GM21576 (cell line): ENCODE measurements at regions not wholly inside any gene's neighbourhood (a gene's known extent, or its start where the extent isn't known, plus 50 kb on each side); places are given as distances from the start of the nearest gene placed in this dataset.

Source experiments
- ATAC-seq: cut with Tn5 transposase; IDR thresholded peaks from one replicate; pipeline ENCODE4 v1.9.1; 2021; ENCODE audit warnings: mild to moderate bottlenecking, moderate library complexity; ENCODE audit not compliant: unreplicated experiment

DNA sequence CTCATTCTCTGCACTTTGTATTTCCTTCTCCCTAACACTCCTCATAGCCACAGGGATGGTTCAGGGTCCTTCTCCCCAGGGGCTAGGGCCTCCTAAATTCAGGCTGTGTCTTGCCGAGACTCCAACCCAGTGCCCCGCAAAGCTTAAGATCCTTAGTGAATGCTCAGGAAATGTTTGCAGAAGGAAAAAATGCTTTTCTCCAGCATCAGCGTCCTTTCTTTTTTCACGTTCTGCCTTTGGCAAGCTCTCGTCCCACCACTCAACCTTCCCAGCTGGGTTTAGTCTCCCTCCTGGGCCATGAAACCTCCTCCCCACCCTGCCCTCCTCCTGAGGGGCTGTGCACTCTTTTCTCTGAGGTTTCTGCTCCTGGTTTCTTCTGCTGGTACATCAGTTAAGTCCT is 503.8 kb upstream of the B3GAT1 start:
- ATAC-seq = no peak

DNA sequence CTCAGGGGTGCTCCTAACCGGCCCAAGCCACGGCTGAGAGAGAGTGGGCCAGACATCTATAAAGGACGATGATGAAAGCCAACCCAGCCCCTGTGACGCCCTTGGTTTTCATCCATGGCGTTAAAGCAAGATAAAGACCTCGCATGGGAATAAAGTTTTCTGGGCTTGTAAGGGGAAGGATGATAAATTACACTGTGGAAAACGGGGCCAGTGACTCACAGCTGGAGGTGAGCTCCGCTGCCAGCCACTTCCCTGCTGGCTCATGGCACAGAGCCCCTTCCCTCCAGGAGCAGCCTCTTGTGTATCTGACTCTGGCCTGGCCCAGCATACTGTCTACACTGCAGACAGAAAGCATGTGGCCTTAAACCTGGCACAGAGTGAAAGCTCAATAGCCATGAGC is 503.2 kb upstream of the B3GAT1 start:
- ATAC-seq = no peak

DNA sequence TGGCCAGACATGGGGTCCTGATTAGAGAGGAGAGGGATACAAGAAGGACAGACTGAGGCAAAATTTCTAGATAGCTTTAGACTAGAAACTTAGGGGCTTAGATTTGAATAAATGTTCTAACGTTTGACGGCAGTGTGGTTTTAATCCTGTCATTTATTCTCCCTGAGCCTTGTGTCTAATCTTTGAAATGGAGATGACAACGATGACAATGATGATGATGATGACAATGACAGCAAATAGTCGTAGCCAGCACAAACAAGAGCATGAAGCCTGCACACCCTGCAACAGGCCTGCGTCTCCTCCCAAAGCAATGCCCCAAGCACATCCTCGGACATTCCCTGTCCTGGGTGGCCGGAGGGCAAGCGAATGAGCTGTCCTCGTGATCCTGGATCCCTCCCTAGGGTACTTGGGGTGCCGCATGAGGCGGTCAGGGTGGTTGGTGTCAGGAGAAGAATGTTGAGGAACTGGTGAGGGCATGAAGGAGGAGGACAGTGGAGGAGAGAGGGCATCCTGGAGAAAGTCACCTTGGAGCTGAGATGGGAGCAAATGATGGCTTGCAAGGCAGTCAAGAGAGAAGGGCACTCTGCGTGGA is 502.1 kb upstream of the B3GAT1 start:
- ATAC-seq = no peak

DNA sequence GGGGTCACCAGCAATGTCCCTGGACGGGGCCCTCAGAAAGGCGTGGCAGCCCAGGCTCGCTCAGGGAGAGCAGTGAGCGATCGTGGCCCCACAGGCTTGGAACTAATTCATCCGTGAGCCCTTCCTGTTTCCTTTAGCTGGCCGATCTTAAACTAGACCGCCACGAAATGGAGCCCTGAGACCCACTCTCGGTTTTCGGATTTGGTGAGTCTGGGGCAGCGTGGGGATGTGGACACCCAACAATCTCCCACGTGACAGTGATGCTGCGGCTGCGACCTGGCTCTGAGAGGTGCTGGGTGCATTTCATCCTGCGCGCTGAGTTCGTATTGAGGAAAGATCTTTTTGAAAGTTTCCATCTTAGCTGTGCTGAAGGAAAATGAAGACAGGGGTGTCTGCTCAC is 501.3 kb upstream of the B3GAT1 start:
- ATAC-seq = no peak

DNA sequence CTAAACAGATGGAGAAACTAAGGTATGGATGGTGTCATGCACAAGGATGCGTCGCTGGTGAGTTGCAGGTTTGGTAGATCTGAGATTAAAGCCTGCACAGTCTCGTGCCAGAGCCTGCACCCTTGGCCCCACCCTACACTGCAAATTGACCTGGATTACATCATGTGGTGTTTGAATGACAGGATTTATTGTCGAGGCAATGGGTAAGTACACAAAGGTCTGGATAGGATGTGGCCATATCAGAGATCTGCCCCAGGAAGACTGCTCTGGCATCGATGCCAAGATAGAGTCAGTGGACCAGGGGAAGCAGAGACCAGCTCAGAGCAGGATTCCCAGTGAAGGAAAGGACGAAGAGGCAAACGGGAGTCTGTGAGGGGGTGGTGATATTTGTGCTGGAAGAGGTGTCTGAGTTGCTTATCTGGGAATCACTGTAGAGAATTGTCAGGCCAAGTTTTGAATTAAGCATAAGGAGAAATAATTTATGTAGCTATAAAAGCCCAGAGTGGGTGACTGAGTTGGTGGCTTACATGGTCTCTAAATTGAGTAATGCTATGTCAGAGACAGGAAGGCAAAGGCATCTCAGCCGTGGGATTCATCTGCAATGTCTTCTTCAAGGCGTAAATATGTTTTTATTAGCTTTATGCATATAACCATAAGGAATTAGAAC is 499.6 kb upstream of the B3GAT1 start:
- ATAC-seq = no peak

DNA sequence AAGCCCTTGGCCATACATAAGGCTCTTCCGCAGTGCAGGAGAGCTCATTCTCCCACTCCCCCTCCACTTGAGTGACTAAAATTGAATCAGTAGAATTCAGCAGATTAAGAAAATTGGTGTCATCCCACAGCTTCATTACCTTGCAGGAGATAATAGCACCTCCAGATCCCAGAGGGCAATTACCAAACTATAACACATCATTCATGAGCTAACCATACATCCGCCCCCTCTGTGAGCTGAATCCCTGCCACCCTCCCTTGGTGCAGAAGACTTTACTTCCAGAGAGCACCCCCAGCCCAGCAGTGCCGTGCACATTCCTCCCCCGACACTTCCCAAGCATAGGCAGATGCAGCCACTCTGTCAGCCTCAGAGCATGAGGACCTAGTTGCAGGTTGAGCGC is 496.5 kb upstream of the B3GAT1 start:
- ATAC-seq = no peak

DNA sequence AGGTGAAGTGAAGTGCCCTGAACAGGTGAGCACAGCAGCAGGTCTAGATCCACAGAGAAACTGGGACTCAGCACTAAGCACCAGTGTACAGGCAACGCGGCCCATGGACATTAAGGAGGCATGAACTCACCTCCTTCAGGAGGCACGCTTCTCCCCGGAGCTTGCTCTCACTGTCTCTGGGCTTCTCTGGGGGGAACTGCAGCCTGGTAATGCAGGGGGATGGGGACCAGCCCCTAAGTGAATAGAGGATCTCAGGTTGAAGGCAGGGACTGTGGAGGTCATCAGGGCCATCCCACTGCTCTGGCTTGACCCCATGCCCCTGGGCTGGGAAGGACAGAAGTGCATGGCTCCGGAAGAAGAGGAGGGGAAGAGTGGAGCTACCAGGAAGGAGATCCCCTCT is 495.6 kb upstream of the B3GAT1 start:
- ATAC-seq = no peak

DNA sequence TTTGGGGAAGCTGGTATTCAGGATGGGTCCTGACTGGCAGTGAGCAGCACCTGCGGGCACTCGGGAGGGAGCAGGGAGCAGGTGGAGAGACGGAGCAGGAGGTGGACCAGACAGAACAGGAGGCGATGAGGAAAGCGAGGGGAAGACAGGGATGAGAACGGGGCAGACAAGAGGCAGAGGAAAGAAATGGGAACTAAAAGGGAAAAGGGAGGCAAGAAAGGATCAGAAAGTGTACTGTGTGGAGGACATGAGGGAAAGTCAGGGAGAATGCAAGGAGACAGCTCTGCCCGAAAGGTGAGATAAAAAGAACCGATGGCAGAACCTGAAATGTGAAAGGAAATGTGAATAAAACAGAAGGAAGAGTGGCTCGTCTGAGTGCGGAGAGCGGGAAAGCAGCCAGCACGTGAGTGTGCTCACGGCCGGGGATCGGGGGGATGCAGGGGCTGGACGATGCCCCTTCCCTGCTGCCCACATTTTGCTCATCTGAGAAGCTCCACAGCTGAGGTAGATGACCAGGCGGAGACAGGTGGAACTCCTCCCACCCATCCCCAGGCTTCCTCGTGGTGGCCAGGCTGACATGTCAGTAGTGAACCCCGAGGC is 494.4 kb upstream of the B3GAT1 start:
- ATAC-seq = no peak

DNA sequence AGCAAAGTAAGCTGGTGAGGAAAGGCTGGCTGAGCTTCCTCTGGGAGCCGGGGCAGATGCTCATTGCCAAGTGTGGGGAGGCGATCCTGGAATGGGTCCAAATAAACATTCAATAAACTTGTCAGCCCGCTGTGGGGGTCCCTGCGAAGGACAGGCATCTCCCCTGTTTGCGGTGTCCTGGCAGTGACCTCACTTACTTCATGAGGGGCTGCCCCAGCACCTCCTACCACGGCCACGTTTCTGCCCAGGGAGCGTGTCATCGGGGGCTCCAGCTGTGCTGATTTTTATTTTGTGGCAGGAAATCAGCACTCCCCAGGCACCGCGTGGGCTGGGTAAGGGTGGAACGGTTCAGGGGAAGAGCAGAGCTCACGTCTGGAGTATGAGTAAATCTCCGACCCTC is 493.9 kb upstream of the B3GAT1 start:
- no peak for ATAC-seq

DNA sequence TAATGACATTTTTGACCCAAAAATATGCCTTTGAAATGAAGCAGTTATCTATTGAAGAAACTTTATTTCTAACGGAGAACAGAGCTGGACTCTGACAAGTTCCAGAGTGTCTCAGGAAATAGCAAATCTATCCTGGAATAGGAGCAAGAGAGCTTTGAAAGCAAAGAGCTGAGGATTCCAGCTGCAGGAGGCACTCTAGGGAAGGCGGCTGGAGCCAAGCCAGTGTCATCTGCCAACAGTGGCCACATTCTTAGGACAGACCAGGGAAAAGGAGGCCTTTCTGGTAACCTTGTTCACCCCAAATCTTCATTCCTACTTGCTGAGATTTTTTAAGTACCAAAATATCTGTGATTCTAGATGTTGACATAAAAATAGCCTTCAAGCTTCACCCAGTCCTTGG is 493.5 kb upstream of the B3GAT1 start:
- no peak for ATAC-seq

DNA sequence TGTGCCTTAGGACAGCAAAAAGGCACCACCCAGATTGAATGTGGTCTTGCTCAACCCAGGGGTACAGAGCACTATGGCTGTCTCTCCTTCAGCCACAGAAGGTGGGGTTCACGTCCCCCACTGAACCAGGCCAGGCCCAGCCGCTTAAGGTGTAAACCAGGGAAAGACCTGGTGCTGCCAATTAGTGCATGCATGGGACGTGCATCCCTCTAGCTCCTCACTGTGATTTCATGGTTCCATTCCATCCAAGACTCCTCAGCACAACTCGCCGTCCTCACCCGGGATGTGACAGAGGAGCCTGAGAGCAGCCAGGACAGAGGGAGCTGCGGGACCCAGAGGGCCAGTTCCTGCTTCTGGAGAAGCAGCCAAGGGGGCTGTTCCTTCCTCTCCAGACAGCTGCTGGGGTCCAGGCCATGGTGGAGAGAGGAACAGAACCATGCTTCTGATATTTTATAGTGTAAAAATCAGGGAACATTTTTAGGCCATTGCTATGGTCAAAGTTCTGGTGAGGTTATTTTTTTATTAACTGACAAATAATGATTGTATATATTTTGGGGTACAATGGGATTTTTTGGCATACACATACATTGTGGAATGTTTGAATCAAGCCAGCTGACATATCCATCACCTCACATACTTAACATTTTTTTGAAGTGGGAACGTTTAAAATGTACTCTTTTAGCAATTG is 492.2 kb upstream of the B3GAT1 start:
- no peak for ATAC-seq

DNA sequence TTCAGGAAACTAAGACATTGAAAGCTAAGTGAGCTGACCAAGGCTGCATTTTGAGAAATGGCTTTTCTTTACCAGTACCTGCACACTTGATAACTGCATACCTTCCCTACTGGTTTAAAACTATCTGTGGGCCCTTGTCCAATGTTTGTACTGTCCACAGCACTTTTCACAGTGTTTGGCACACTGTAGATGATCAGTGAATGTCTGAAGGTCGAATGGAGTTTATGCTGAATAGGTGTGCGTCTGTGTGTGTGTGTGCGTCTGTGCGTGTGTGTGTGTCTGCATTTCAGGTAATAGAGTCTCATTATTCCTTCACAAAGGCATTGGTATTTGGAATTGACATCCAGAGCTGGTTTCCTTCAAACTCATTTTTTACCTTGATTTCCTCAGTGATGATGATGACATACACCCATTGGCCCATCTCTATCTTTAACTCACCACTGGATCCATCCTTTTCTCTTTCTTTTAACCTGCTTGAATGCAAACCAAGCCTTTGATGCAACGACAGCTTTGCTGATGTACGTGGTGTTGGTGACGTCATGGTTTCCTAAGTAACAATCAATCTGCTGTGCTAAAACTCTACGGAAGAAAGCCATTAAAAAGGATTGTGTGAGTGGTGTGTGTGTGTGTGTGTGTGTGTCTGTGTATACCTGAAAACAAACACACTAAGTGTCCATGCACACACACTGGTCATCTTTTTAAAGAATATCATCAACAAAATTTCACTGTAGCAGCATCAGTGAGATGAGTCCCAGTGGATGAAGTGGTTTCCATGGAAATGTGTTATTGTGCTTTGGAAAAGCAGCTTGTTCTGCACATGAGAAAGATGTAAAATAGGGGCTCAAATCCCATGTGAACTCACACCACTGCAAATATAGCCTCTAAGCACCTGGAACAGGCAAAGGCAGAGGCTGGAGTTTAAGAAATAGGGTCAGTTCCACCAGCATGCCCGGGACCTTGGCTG is 490.2 kb upstream of the B3GAT1 start:
- no peak for ATAC-seq

DNA sequence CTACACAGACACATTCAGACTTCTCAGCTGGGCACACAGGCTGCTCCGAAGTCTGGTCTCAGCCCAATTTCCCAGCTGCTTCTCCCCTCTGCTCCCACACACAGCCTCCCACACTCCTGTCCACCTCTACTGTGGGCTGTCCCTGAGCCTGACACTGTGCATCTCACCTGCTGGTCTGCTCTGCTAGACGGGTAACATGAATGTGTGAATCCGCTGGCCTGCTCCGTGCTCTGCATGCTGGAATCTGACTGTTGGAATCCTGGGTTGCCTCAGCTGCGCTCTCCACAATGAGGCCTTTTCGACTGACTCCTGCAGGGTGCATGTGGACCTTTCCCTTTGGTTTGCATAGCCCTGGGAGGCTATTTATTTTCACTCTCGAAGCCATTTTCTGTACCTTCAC is 489.5 kb upstream of the B3GAT1 start:
- ATAC-seq = no peak

DNA sequence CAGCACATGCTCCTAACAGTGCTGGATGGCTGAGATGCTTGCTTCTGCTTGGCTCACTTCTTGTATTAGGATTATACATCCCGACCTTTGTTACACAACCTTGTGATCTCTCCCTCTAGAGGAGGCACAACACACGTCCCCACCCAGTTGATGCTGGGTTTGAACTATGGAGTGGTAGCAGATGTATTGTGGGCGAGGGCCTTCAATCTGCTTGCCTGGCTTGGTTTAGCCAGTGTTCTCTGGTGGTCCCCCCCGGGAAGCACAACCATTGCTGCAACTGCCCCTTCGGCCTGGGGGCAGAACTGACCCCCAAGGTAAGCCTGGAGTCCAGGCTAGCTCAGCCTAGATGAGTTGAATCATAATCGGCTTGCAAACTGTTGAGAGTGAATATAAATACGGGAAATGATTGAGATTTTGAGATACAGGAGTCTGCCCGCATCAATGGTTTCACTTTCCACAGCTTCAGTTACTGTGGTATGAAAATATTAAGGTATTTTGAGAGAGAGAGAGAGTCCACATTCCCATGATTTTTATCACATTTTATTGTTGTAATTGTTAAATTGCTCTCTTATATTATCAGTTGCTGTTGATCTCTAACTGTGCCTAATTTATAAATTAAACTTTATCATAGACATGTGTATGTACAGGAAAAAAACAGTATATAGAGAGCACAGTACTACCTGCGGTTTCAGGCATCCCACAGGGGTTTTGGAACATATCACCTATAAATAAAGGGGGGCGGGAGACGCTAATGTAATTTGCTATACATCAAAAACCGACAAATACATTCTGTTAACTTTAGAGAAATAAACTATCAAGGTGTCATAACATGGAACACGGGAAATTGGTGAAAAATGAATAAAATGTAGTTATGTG is 482.0 kb upstream of the B3GAT1 start:
- ATAC-seq = no peak

DNA sequence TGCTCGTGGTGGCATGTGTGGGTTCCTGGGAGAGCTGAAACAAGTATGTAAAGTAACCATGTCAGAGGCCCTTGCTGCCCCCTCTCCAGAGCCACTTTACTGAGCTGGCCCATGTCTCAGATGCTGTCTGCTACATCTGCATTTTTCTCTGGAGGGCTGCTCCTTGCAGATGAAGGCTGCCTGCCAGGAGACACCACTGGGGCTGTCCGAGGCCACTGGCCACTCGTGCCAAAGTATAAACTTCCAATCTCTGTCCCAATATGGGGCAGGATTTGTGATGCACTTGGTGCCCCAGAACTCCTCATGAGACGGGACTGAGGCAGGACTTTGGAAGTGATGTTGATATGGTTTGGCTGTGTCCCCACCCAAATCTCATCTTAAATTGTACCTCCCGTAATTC is 478.4 kb upstream of the B3GAT1 start:
- no peak for ATAC-seq

DNA sequence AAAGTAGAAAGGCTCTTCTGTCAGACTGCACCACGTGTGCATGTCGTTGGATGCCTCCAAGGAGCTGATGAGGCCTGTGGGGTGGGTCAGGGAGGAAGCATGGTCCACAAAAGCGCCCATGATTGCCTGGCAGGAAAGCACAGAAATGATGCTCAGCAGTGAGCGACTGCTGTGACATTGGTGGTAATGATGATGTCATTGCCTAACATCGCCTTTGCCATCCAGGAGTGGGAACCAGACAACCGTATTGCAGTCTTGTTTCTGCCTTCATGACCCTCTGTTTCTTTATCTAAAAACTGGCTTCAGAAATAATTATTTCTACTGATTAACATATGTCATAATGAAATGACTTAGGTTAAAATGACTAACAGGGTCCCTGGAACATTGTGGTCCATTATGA is 477.8 kb upstream of the B3GAT1 start:
- no peak for ATAC-seq

DNA sequence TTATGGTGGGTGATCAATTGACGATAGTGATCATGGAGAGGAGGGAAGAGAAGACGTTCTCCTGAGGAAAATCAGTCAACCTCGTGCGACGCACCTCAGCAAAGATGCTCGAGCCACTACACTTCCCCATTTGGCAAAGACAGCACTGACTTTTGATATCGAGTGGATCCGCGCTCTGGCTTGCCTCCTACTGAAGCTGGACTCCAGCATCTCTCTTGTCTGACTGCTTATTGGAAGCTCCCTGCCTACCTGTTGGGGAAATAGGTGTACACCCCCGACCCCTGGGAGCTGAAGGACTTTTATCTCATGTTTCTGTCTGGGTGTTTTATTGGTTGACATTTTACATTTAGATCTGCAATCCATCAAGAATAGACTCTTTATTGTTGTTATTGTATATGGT is 476.8 kb upstream of the B3GAT1 start:
- no peak for ATAC-seq

DNA sequence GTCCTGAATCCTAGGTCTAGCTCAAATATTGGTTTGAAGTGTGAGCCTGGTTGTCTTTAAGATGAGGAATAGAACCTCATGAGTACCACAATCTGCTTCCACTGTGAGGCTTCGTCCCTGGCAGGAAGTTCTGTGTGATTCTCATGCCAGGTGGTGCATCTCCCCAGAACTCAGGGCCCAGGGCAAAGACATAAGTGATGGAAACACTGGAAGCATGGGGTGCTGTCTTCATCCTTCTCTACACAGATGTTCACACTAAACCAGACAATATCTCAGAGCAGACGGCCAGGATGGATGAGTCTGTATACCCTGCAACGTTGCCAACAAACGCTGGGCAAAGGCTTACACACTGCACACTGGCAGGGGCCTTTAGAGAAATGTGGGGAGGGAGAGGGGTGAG is 475.9 kb upstream of the B3GAT1 start:
- ATAC-seq = no peak

DNA sequence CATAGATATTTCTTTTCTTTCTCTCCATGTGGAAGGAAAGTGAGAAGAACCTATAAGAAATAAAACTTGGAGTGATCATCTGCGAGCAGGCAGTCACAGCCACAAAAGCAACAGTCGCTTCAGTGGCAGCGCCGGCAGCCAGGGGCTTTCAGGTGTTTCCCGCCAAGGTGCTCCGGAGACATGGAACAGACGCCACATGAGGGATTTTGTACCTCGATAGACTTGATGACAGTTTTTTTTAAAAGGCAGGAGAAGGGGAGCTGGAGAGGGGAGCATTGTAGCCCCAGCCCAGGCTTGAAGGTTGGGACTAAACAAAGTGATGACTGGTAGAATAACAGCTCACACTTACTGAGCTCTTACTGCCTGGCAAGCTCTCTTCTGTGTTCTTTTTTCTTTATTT is 471.4 kb upstream of the B3GAT1 start:
- ATAC-seq = no peak

DNA sequence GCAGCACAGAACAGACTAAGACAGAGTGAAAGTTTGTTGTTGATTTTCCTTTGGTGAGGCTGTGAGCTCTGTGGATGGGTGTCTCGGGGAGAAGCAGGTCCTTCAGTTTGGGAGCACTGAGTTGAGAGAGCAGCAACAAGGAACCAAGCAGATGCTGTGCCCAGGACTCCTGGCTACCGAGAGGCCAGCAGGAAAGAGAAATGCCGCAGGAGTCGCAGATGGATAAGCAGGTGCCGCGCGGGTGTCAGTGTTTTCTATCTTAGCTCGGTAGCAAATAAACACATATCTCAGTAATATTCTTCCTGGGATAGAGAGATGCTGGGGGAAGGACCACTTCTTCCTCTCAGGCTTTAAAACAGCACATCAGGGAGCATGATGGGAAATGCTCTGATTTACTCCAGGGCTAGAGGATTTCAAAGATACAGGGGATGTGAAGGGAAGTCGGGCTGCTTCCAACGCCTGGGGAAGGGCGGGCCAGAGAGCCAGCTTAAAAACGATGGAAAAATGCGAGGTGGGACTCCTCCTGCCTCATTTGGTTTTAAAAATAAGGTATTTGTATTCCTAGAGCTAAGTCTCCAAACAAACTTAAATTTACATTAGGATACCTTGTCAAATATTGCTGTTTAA is 470.7 kb upstream of the B3GAT1 start:
- ATAC-seq = no peak
